Cardiac muscle cell (in vitro differentiated cells and primary cell): ENCODE measurements at regions not wholly inside any gene's neighbourhood (a gene's known extent, or its start where the extent isn't known, plus 50 kb on each side); places are given as distances from the start of the nearest gene placed in this dataset.
"Not testable (repeated sequence)": the region's sequence is repeated elsewhere in the genome, so short reads cannot be mapped to it uniquely, and the experiment has no call there.

ENCODE experiments used
- DNase-seq, 2 donors: peaks; one replicate each; pipeline versions ENCODE4 v3.0.0 to v3.0.0-alpha.2; 2010 to 2017; ENCODE audit warnings: low read depth in 1 of 2, low spot score in 1 of 2
- H3K27ac ChIP-seq: fragments of 200-600 bp; sonication (generic); 2 replicates; pipeline ENCODE4 v1.5.1; 2016
- H3K27me3 ChIP-seq: fragments of 200-600 bp; sonication (generic); 2 replicates; pipeline ENCODE4 v1.6.0; 2016; ENCODE audit warnings: control low read depth
- H3K36me3 ChIP-seq: fragments of 200-600 bp; sonication (generic); 2 replicates; pipeline ENCODE4 v1.5.1; 2016; ENCODE audit warnings: control low read depth
- H3K4me1 ChIP-seq: fragments of 200-600 bp; sonication (generic); 2 replicates; pipeline ENCODE4 v1.8.1; 2017; ENCODE audit warnings: low read depth, mild to moderate bottlenecking, mixed run types
- H3K4me3 ChIP-seq: fragments of 200-600 bp; sonication (generic); 2 replicates; pipeline ENCODE4 v1.5.1; 2016; ENCODE audit warnings: mild to moderate bottlenecking
- H3K9me3 ChIP-seq: fragments of 200-600 bp; sonication (generic); 2 replicates; pipeline ENCODE4 v1.5.1; 2017; ENCODE audit warnings: low read depth, mild to moderate bottlenecking, control low read depth
- CTCF ChIP-seq: IDR thresholded peaks from 2 replicates; pipeline ENCODE4 v1.5.1; 2012; ENCODE audit warnings: low read depth, mild to moderate bottlenecking, low read length

- Histone ChIP-seq H3K27ac (no peak overlapping the region), H3K27me3 (no peaks in the 10 kb centered on the region), H3K4me3 (no peak overlapping the region), H3K4me1 (no peaks in the 10 kb centered on the region), H3K9me3 (no peaks in the 10 kb centered on the region), H3K36me3 (no peaks in the 10 kb centered on the region)
- TF ChIP-seq CTCF, result no peak
- no peak for DNase-seq
Measured at GRCh38 chr2:183881978-183882377, 716.4 kb upstream of the ZNF804A start.

GRCh38 chr2:183892315-183892941 is 705.9 kb upstream of the ZNF804A start:
- no peaks in the 10 kb centered on the region for H3K36me3 ChIP-seq
- no peak for TF ChIP-seq CTCF
- H3K27me3 ChIP-seq, result no peaks in the 10 kb centered on the region
- H3K27ac ChIP-seq, result no peak overlapping the region
- H3K9me3 ChIP-seq, result no peaks in the 10 kb centered on the region
- H3K4me3 ChIP-seq, result no peak overlapping the region
- no peak for DNase-seq
- H3K4me1 ChIP-seq, result no peaks in the 10 kb centered on the region

- H3K27me3 ChIP-seq, result no peaks in the 10 kb centered on the region
- DNase-seq, result no peak
- H3K9me3 ChIP-seq, result no peaks in the 10 kb centered on the region
- H3K36me3 ChIP-seq, result no peaks in the 10 kb centered on the region
- no peak overlapping the region for H3K27ac ChIP-seq
- H3K4me3 ChIP-seq, result no peak overlapping the region
- TF ChIP-seq CTCF, result no peak
- H3K4me1 ChIP-seq, result no peaks in the 10 kb centered on the region
Measured at GRCh38 chr2:183898641-183899040, 699.7 kb upstream of the ZNF804A start.

- Histone ChIP-seq H3K27me3 (no peaks in the 10 kb centered on the region), H3K4me1 (no peaks in the 10 kb centered on the region), H3K9me3 (no peaks in the 10 kb centered on the region), H3K4me3 (no peak overlapping the region), H3K36me3 (no peaks in the 10 kb centered on the region), H3K27ac (no peak overlapping the region)
- DNase-seq, result no peak
- no peak for TF ChIP-seq CTCF
Measured at GRCh38 chr2:183901931-183902330, 696.4 kb upstream of the ZNF804A start.

GRCh38 chr2:183903026-183903425 is 695.3 kb upstream of the ZNF804A start:
- Histone ChIP-seq H3K27me3 (no peaks in the 10 kb centered on the region), H3K4me1 (no peaks in the 10 kb centered on the region), H3K4me3 (no peak overlapping the region), H3K9me3 (no peaks in the 10 kb centered on the region), H3K36me3 (no peaks in the 10 kb centered on the region), H3K27ac (no peak overlapping the region)
- DNase-seq, result no peak
- no peak for TF ChIP-seq CTCF

- not testable (repeated sequence) for H3K4me1 ChIP-seq, DNase-seq, H3K27ac ChIP-seq, H3K9me3 ChIP-seq, H3K27me3 ChIP-seq, H3K36me3 ChIP-seq, H3K4me3 ChIP-seq
Measured at GRCh38 chr2:183916041-183916440, 682.3 kb upstream of the ZNF804A start.
